ENCODE measurements at regions not wholly inside any gene's neighbourhood (a gene's known extent, or its start where the extent isn't known, plus 50 kb on each side); places are given as distances from the start of the nearest gene placed in this dataset.

DNA sequence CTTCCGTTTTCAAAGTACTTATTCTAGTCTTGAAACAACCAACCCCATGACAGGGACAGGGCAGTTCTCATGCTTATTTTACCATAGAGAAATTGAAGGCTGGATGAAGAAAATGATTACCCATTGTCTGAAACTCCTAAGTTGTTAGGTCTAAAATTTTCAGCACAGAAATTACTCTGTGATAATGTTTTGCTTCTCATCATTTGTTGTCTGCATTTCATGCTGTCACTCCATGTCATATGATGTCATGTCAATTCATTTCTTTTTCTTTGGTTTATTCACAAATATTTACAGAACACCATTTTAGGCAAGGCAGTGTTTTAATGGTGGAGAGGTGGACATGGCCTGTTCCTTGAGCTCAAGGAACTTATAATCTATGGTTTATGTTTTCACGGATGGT lies 98.2 kb upstream of the RASGRP1 start:
- TF ChIP-seq CTCF (conservative IDR thresholded peaks at IDR 0.05; ENCODE audit: low read depth, low read length), result no peak
- TF ChIP-seq EZH2 (IDR thresholded peaks at IDR 0.05; ENCODE audit: borderline replicate concordance, low read depth, low read length, poor library complexity, severe bottlenecking), result no peak
